ENCODE measurements at regions not wholly inside any gene's neighbourhood (a gene's known extent, or its start where the extent isn't known, plus 50 kb on each side); places are given as distances from the start of the nearest gene placed in this dataset.

DNA sequence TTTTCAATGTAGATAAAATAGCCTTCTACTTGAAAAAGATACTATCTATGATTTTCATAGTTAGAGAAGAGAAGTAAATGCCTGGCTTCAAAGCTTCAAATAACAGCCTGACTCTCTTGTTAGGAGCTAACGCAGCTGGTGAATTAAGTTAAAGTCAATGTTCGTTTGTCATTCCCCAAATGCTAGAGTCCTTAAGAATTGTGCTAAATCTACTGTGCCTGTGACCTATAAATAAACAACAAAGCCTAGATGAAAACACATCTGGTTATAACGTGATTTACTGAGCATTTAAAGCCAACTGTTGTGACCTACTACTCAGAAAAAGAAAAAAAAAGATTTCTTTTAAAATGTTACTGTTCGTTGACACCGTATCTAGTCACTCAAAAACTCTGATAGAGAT, 134.7 kb downstream of the POLR1F start:
- Histone ChIP-seq H2AFZ (replicated peaks; ENCODE audit: low read length, poor library complexity) (no peak overlapping the region), H3K18ac (ENCODE audit: low read depth, low read length) (no peak overlapping the region), H3K4me2 (ENCODE audit: low read depth, low read length) (no peak overlapping the region), H2AK9ac (replicated peaks; ENCODE audit: low read depth, low read length, poor library complexity) (no peak overlapping the region), H4K91ac (ENCODE audit: insufficient read depth, low read depth, low read length) (no peak overlapping the region), H3K14ac (replicated peaks; ENCODE audit: low read depth, low read length) (no peak overlapping the region), H3K36me3 (ENCODE audit: control insufficient read depth, insufficient read depth, low read length) (no peaks in the 10 kb centered on the region), H3K56ac (ENCODE audit: extremely low read depth, insufficient read depth, low read length) (no peak overlapping the region), H3K9ac (ENCODE audit: low read depth, low read length) (no peak overlapping the region), H4K8ac (ENCODE audit: low read depth in 2 of 2, low read length in 2 of 2) (no peak overlapping the region), H4K5ac (ENCODE audit: low read depth, low read length) (no peak overlapping the region), H3K79me1 (ENCODE audit: low read depth in 1 of 2, low read length in 2 of 2) (no peaks in the 10 kb centered on the region), H2BK5ac (ENCODE audit: low read depth, low read length, poor library complexity, severe bottlenecking) (no peak overlapping the region), H3K23ac (ENCODE audit: low read depth, low read length) (no peak overlapping the region), H2BK15ac (ENCODE audit: low read depth, low read length) (no peak overlapping the region), H2BK120ac (ENCODE audit: low read depth, low read length) (no peak overlapping the region), H3K4me1 (ENCODE audit: control insufficient read depth, insufficient read depth, low read length) (no peaks in the 10 kb centered on the region), H3K27ac (ENCODE audit: insufficient read depth, low read length) (no peak overlapping the region), H3K9me1 (ENCODE audit: insufficient read depth, low read length) (no peaks in the 10 kb centered on the region), H3K27me3 (ENCODE audit: control insufficient read depth, insufficient read depth, low read length) (no peaks in the 10 kb centered on the region), H3K4ac (ENCODE audit: low read depth, low read length) (no peak overlapping the region), H2AK5ac (ENCODE audit: low read depth, low read length) (no peak overlapping the region), H3K4me3 (ENCODE audit: insufficient read depth, low read depth, low read length) (no peak overlapping the region), H2BK20ac (ENCODE audit: low read depth, low read length) (no peak overlapping the region), H4K20me1 (ENCODE audit: insufficient read depth, low read length) (no peaks in the 10 kb centered on the region), H3K9me3 (ENCODE audit: control insufficient read depth, insufficient read depth, low read length) (no peaks in the 10 kb centered on the region)
- TF ChIP-seq CEBPB (IDR thresholded peaks at IDR 0.05; ENCODE audit: low read depth, low read length) (no peak), MAFK (IDR thresholded peaks at IDR 0.05; ENCODE audit: low read depth, low read length) (no peak), MAZ (IDR thresholded peaks at IDR 0.05; ENCODE audit: borderline replicate concordance, low read depth, low read length) (no peak), NFE2L2 (IDR thresholded peaks at IDR 0.05; ENCODE audit: low read depth, low read length) (no peak), MXI1 (IDR thresholded peaks at IDR 0.05; ENCODE audit: borderline replicate concordance, low read depth, low read length) (no peak), BHLHE40 (IDR thresholded peaks at IDR 0.05; ENCODE audit: low read depth, low read length) (no peak), SMC3 (IDR thresholded peaks at IDR 0.05; ENCODE audit: low read depth, low read length) (no peak)
- in situ Hi-C loops (cut with MboI; ENCODE audit: low sequenced_read_pairs), result no loop called here
- no TSS peak for BruUV-seq (replicated peaks)
- ChIA-PET CTCF (no interaction called here), POLR2A (ENCODE audit: unreplicated experiment) (no interaction called here)
- intact Hi-C loops (cut with micrococcal nuclease), result no loop called here
- WGBS, 2 experiments (ENCODE audit: extremely low coverage in 2 of 2, insufficient read length in 1 of 2), result no CpG with 5 or more reads among the region's 5 CpGs
- dilution Hi-C loops (cut with HindIII; ENCODE audit: low sequenced_read_pairs, unreplicated experiment), result no loop called here
- DNase-seq, result no peak
- no peak for ATAC-seq (ENCODE audit: low read depth)
